ENCODE measurements at regions not wholly inside any gene's neighbourhood (a gene's known extent, or its start where the extent isn't known, plus 50 kb on each side); places are given as distances from the start of the nearest gene placed in this dataset.
A peak's percentile ranks its signal among the peaks of the same experiment; 100 is the strongest.

- H3K27ac ChIP-seq = no peak overlapping the region
- TF ChIP-seq Cebpa-rat (IDR thresholded peaks at IDR 0.05) = no peak
- peaks cover 38% of the 10 kb centered on the region for H3K9me3 ChIP-seq
- no peak overlapping the region for H3K9ac ChIP-seq
- H3K4me1 ChIP-seq = peaks cover 23% of the 10 kb centered on the region
- H3K4me3 ChIP-seq = no peak overlapping the region
- peaks cover 6% of the 10 kb centered on the region; the same call in 1 of the 2 replicates for H3K36me3 ChIP-seq
- H3K4me2 ChIP-seq = no peak overlapping the region
- H3K27me3 ChIP-seq = no peaks in the 10 kb centered on the region
- H4K20me1 ChIP-seq = no peaks in the 10 kb centered on the region
These were observed 78.0 kb downstream of the IFNG start for GRCh38 chr12:68081561-68081960.

- Histone ChIP-seq H3K4me2 (peak overlapping the region; percentile 63), H3K27me3 (no peaks in the 10 kb centered on the region), H4K20me1 (no peaks in the 10 kb centered on the region), H3K27ac (peak overlapping the region; percentile 40), H3K9ac (no peak overlapping the region), H3K9me3 (peaks cover 38% of the 10 kb centered on the region), H3K36me3 (peaks cover 6% of the 10 kb centered on the region; the same call in 1 of the 2 replicates), H3K4me1 (peaks cover 23% of the 10 kb centered on the region), H3K4me3 (no peak overlapping the region)
- TF ChIP-seq Cebpa-rat (IDR thresholded peaks at IDR 0.05) = no peak
These were observed 79.0 kb downstream of the IFNG start for GRCh38 chr12:68080577-68080976.

GRCh38 chr12:68078737-68079136 is 80.8 kb downstream of the IFNG start:
- no peak for TF ChIP-seq Cebpa-rat (IDR thresholded peaks at IDR 0.05)
- no peak overlapping the region for H3K4me2 ChIP-seq
- H3K27me3 ChIP-seq = no peaks in the 10 kb centered on the region

GRCh38 chr12:68075416-68075815 is 84.1 kb downstream of the IFNG start:
- Histone ChIP-seq H3K4me2 (no peak overlapping the region), H3K27ac (no peak overlapping the region), H3K36me3 (no peaks in the 10 kb centered on the region), H3K4me3 (no peak overlapping the region), H3K9me3 (peaks cover 5% of the 10 kb centered on the region), H3K27me3 (no peaks in the 10 kb centered on the region), H3K9ac (no peak overlapping the region), H3K4me1 (peaks cover 10% of the 10 kb centered on the region), H4K20me1 (no peaks in the 10 kb centered on the region)
- TF ChIP-seq Cebpa-rat (IDR thresholded peaks at IDR 0.05) = no peak

More at GRCh38 chr12:68078737-68079136, 80.8 kb downstream of the IFNG start:
- no peak overlapping the region for H3K27ac ChIP-seq
- H3K4me1 ChIP-seq = peaks cover 23% of the 10 kb centered on the region
- H4K20me1 ChIP-seq = no peaks in the 10 kb centered on the region
- peaks cover 23% of the 10 kb centered on the region for H3K9me3 ChIP-seq
- no peak overlapping the region for H3K9ac ChIP-seq
- no peak overlapping the region for H3K4me3 ChIP-seq
- H3K36me3 ChIP-seq = peaks cover 3% of the 10 kb centered on the region; the same call in 1 of the 2 replicates

GRCh38 chr12:68074306-68075027 is 85.1 kb downstream of the IFNG start:
- H3K4me1 ChIP-seq = peaks cover under 1% of the 10 kb centered on the region; the same call in 1 of the 2 replicates
- no peak for TF ChIP-seq Cebpa-rat (IDR thresholded peaks at IDR 0.05)
- H3K4me2 ChIP-seq = no peak overlapping the region
- H3K36me3 ChIP-seq = no peaks in the 10 kb centered on the region
- no peaks in the 10 kb centered on the region for H4K20me1 ChIP-seq
- H3K27ac ChIP-seq = no peak overlapping the region
- H3K9me3 ChIP-seq = peaks cover 8% of the 10 kb centered on the region
- no peaks in the 10 kb centered on the region for H3K27me3 ChIP-seq
- H3K4me3 ChIP-seq = no peak overlapping the region
- H3K9ac ChIP-seq = no peak overlapping the region

GRCh38 chr12:68070957-68071356 is 81.7 kb downstream of the IFNG-AS1 start:
- Histone ChIP-seq H3K36me3 (no peaks in the 10 kb centered on the region), H4K20me1 (no peaks in the 10 kb centered on the region), H3K9me3 (peaks cover 34% of the 10 kb centered on the region), H3K4me3 (no peak overlapping the region), H3K27ac (no peak overlapping the region), H3K27me3 (no peaks in the 10 kb centered on the region), H3K4me2 (no peak overlapping the region), H3K4me1 (peaks cover 9% of the 10 kb centered on the region), H3K9ac (no peak overlapping the region)
- TF ChIP-seq Cebpa-rat (IDR thresholded peaks at IDR 0.05) = no peak

Measured in BLaER1 (cell line).